ENCODE measurements at regions not wholly inside any gene's neighbourhood (a gene's known extent, or its start where the extent isn't known, plus 50 kb on each side); places are given as distances from the start of the nearest gene placed in this dataset.

DNA sequence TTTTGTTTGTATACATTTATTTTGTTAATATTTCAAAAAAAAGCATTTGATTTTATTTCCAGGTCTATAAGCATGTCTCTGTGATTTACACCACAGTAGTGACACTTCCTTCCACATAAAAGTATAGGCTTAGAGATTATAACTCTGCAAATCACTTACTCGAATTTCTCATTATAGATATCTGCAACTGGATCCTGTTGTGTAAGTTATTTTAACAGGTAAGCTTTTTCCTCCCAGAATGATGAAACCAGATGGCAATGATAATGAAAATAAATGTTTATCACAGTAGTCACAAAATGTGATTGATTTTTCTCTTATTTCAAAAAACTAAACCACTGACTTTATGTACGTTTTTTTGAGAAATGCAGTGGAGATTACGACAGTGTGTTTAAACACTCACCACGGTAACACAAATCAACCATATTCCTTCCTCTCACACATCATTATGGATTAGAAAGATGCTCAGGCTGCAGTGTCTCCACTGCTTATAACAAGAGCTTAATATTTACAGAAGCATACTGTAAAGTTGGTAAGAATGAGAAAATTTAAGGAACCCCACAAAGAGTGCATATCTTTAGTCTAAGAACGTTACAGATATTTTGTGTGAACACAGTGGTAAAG is 194.6 kb downstream of the ATXN7L3B start:
- TF ChIP-seq GATA1 (IDR thresholded peaks at IDR 0.05; ENCODE audit: low read depth, low read length) (no peak), POLR2A (IDR thresholded peaks at IDR 0.05; ENCODE audit: low read length) (no peak)

Measured in erythroblast (primary cell).